ENCODE measurements at regions not wholly inside any gene's neighbourhood (a gene's known extent, or its start where the extent isn't known, plus 50 kb on each side); places are given as distances from the start of the nearest gene placed in this dataset.

DNA sequence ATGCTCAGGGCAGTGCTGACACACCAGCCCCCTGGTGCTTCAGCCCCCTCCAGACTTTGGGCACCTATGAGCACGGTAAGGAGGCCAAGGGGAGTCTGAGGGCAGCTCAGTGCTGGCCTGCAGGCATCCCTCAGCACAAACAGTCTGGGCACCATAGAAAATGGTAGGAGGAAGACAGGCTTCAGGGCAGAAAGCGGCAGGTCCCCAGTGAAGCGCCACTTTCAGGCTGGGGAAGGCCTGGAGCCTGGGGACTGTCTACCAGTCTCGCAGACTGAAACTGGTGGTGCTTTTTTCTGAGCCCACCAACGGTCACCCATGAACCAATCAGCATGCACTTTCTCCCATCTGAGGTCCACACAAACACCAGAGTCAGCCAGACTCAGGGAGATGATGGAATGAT, 1074.7 kb downstream of the PCDH18 start:
- H3K27me3 Mint-ChIP-seq (ENCODE audit: insufficient read depth), result no peaks in the 10 kb centered on the region
- H3K9me3 Mint-ChIP-seq, result peaks cover 22% of the 10 kb centered on the region
- no peak overlapping the region for H3K4me3 Mint-ChIP-seq
- H3K4me1 Mint-ChIP-seq (ENCODE audit: low read depth), result no peaks in the 10 kb centered on the region
- H3K27ac Mint-ChIP-seq, result no peak overlapping the region
- no peak for TF ChIP-seq CTCF (IDR thresholded peaks at IDR 0.05)
- no peak for DNase-seq
- H3K36me3 Mint-ChIP-seq (ENCODE audit: low read depth), result no peaks in the 10 kb centered on the region

GRCh38 chr4:136457004-136457403, 1075.3 kb downstream of the PCDH18 start:
- TF ChIP-seq CTCF (IDR thresholded peaks at IDR 0.05), result no peak
- H3K36me3 Mint-ChIP-seq (ENCODE audit: low read depth), result no peaks in the 10 kb centered on the region
- H3K4me3 Mint-ChIP-seq, result no peak overlapping the region
- no peaks in the 10 kb centered on the region; the same call in 1 of the 2 replicates for H3K27me3 Mint-ChIP-seq (ENCODE audit: insufficient read depth)
- DNase-seq, result no peak
- peaks cover 19% of the 10 kb centered on the region for H3K9me3 Mint-ChIP-seq
- H3K4me1 Mint-ChIP-seq (ENCODE audit: low read depth), result no peaks in the 10 kb centered on the region
- no peak overlapping the region for H3K27ac Mint-ChIP-seq

GRCh38 chr4:136443006-136443405, 1089.3 kb downstream of the PCDH18 start:
- Mint-ChIP-seq H3K4me3 (no peak overlapping the region), H3K36me3 (ENCODE audit: low read depth) (peaks cover 4% of the 10 kb centered on the region; the same call in 1 of the 2 replicates), H3K27ac (no peak overlapping the region), H3K9me3 (peaks cover 21% of the 10 kb centered on the region), H3K27me3 (ENCODE audit: insufficient read depth) (peaks cover 1% of the 10 kb centered on the region; the same call in 1 of the 2 replicates), H3K4me1 (ENCODE audit: low read depth) (no peaks in the 10 kb centered on the region)
- no peak for TF ChIP-seq CTCF (IDR thresholded peaks at IDR 0.05)
- no peak for DNase-seq

- H3K4me3 Mint-ChIP-seq, result no peak overlapping the region
- H3K9me3 Mint-ChIP-seq, result peaks cover 17% of the 10 kb centered on the region
- H3K36me3 Mint-ChIP-seq (ENCODE audit: low read depth), result peaks cover 4% of the 10 kb centered on the region; the same call in 1 of the 2 replicates
- no peak for DNase-seq
- peaks cover 1% of the 10 kb centered on the region; the same call in 1 of the 2 replicates for H3K27me3 Mint-ChIP-seq (ENCODE audit: insufficient read depth)
- no peak for TF ChIP-seq CTCF (IDR thresholded peaks at IDR 0.05)
- H3K27ac Mint-ChIP-seq, result no peak overlapping the region
- no peaks in the 10 kb centered on the region for H3K4me1 Mint-ChIP-seq (ENCODE audit: low read depth)
Measured at GRCh38 chr4:136442447-136442846, 1089.8 kb downstream of the PCDH18 start.

- no peak for DNase-seq
- no peaks in the 10 kb centered on the region for H3K4me1 Mint-ChIP-seq (ENCODE audit: low read depth)
- no peak overlapping the region for H3K27ac Mint-ChIP-seq
- TF ChIP-seq CTCF (IDR thresholded peaks at IDR 0.05), result no peak
- peaks cover 1% of the 10 kb centered on the region; the same call in 1 of the 2 replicates for H3K27me3 Mint-ChIP-seq (ENCODE audit: insufficient read depth)
- H3K9me3 Mint-ChIP-seq, result peaks cover 14% of the 10 kb centered on the region
- H3K36me3 Mint-ChIP-seq (ENCODE audit: low read depth), result peaks cover 4% of the 10 kb centered on the region; the same call in 1 of the 2 replicates
- no peak overlapping the region for H3K4me3 Mint-ChIP-seq
Measured at GRCh38 chr4:136441629-136442282, 1090.5 kb downstream of the PCDH18 start.

All from HFFc6 (cell line).